Glomerular endothelial cell (primary cell): ENCODE measurements at regions not wholly inside any gene's neighbourhood (a gene's known extent, or its start where the extent isn't known, plus 50 kb on each side); places are given as distances from the start of the nearest gene placed in this dataset.

Source experiments
- DNase-seq: peaks from one replicate; pipeline ENCODE4 v3.0.0-alpha.2; 2011; ENCODE audit warnings: low read depth, low spot score; ENCODE audit errors: extremely low read depth

DNA sequence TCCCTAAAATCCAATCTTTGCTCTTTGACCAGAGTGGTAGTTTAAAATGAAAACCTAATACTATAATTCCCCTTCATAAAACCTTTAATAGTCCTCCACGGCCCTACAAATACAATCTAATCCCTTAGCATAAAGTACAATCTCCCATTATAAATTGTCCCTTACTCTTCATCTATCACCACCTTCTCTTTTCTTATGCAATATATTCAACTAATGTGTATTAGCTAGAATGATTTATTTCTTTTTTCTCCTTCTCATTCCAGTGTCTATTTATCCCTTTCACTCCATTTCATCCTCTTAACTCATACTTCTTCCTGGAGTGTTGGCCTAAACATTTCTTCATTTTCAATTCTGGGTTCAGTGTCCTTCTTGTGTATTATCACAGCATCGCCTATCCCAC is 872.1 kb upstream of the PCDH20 start:
- DNase-seq = no peak

DNA sequence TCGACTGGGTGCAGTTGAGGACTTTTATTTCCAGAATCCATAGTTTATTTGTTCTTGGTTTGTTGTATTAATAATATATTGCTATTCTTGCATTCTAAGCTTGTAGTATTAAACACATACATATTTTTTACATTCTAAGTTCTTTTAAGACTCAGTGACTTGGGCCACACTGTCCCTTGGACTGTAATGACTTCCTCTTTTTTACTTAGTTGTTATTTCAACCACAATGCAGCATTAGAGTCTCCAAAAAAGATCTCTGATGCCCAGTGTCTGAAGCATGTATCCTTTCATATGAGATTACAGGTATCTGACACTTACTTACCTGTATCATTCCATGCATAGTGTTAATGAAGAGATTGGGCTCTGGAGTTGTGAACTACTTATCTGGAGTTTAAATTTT is 864.9 kb upstream of the PCDH20 start:
- DNase-seq = no peak

DNA sequence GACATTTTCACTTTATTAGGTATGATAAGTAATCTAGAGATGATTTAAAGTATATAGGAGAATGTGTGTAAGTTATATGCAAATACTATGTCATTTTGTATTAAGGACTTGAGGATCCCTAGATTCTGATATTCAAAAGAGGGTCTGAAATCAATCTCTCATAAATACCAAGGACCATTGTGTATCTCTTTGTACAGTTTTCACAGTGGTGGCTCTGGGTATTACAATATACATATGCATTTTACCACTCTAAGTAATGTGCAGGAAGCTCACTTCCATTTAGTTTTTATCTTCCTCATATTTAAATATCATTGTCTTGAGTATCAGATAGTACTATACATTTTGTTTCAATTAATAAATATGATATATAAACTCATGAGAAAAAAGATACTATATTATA is 862.6 kb upstream of the PCDH20 start:
- DNase-seq = no peak

DNA sequence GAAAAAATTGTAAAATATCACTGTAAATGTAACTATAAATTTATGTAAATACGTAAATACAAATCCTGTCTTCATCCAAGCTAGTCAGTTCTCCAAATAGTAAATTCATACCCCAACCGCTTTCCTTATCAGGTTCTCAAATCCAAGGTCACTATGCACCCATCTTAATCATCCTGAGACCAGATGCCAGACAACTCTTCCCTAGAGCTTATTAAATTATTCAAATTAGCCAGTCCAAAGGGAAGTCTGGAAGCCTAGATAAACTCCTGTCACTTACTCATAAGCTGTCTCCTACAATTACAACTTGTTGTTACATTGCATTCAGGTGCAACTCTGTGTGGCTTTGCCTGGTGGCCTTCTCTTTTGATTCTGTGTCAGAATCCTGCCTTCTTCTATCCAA is 836.1 kb upstream of the PCDH20 start:
- no peak for DNase-seq

DNA sequence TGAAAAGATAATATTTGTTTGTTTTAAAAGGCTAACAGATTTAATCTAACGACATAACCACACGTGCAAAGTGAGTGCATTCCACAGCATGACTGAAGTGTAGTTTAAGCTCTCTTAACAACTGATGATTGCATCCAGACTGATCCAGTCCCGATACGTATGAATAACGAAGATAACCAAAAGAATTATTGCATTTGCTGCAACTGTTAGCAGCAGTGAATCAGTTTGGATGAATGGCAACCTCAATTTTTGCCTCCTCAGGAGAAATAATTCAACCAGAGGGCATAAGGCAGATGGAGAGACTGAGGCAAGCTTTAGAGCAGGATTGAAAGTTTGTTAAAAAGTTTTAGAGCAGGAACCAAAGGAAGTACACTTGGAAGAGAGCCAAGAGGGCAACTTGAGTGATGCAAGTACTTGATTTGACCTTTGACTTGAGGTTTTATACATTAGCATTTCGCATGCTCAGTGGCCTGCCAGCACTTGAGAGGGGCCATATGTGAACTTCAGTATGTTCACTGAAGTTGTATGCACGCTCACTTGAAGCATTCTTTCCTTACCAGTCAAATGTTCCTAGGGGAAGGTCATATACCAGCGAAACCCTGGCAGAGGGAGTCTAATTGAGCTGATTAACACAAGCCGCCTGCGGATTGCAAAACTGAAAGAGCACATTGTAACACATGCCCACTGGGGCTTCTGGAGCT is 835.0 kb upstream of the PCDH20 start:
- no peak for DNase-seq

DNA sequence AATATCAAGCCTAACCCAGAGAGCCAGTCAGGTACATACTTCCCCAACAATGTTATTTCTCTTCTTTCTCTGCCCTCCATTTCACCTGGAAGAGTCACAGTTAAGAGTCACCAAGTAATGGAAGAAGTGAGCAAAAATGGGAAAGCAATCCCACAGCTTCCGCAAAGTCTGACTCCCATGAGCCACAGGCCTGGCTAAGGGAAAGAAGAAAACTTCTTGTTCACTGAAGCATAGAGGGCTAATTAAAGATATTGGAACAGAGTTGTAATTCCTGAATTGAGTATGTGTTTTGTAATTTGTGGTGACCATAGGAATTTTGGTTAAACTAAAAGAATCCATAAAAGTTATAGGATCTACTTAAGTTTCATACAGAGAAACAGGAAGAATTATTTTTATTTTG is 830.9 kb upstream of the PCDH20 start:
- no peak for DNase-seq

DNA sequence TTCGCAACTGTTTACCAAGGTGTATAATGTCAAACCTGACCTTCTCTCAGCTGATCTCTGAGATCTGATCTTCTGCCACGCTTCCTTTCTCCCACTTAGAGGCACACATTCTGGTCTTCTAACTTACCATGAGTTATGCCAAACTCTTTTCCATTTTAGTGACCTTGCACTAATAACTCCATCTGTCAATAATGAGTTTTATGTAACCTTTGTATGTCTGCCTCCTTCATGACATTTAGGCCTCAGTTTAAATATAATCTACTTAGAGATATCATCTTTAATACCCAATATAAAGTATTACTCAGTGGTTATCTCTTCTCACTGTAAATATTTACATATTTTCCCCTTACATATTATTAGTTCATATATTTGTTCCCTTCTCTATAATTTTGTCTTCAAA is 827.5 kb upstream of the PCDH20 start:
- no peak for DNase-seq

DNA sequence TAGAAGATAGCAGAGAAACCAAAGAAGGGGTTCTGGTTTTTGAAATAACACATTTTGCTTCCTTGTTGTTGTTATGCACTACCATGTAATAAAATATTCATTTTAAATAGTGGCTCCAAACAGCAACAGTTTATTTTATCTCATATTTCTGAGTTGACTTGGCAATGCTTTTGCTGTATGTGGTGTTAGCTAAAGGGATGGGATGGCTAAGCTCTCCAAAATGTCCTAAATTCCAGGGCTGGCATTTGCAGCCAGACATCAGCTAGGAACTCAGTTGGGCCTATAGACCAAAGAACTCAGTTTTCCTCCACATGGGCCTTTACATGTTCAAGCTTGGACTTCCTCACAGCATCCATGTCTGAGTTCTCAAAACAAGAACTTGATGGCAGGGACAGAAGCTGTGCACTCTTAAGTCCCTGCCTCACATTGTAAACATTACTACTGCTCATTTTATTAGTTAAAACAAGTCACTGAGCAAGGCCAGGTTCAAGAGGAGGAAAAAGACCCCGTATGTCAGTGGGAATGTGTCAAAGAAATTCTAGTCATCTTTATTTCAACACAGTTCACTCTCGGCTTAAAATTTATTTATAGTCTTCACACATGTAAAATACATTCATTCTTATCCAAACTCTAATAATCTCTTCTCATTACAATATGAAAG is 819.3 kb upstream of the PCDH20 start:
- no peak for DNase-seq

DNA sequence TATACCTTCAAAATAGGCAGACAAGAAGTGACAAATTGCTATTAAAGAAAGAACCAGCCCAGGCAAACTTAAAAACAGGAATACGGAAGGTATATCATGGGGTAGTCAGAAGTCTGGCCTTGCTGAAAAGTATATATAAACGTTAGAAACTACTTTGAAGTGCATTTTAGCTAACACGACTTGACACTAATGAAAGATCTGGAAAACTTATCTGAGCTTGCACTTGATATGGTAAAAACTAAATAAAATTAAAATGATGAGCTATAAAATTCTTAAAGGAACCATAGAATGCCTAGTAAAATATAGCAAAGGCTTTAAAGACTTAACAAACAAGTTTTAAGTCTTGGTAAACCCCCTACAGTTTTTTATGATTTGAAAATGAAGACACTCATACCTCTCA is 795.3 kb upstream of the PCDH20 start:
- no peak for DNase-seq

DNA sequence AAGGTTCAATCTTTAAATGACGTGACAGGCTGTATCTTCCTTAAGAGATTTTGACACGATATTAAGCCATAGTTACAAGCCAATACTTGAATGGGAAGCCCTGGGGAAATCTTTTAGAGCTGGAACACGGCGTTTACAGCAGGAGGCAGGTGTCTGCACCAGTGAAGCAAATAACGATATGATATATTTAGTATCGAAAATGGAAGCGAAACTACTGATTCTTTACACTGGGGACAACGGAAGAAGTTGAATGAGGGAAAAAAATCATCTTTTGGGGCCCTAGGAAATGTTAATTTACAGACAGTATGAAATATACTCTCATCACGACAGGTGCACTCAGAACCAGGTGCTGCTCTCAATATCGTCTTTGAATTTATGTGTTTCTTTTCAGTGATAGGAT is 793.9 kb upstream of the PCDH20 start:
- DNase-seq = no peak

DNA sequence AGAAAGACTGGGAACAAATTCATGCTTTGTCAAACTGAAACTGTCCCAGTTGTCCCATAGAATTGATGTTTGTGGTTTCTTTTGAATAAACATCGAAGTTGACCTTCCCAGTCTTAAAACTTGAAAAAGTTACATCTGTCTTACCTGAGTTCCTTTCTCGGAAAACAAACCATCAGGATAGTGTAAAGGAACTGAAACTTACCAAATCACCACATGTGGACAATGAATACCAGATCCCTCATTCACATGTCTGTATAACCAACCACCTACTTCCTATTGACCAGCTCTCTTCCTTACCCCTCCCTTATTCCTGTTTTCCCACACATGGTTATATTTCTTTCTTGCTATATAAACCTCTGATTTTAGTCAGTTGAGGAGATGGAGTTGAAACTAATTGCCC is 791.7 kb upstream of the PCDH20 start:
- DNase-seq = no peak

DNA sequence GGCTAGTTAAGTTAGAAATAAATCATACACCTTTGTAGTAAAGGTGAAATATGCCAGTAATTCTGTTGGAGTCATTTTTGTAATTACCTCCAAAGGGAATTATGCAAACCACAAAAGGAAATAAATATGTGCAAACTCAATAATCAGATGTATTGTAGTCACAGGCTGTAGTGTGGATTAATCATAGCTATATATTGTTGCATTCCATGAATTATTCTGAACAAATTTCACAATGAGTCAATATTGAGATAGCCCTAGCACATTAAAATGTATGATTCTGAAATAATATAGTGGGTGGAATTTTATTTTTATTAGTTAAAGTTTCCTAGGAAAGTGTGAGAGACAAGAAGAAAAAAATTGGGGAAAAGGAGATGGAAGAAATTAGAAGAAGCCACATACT is 790.5 kb upstream of the PCDH20 start:
- no peak for DNase-seq

DNA sequence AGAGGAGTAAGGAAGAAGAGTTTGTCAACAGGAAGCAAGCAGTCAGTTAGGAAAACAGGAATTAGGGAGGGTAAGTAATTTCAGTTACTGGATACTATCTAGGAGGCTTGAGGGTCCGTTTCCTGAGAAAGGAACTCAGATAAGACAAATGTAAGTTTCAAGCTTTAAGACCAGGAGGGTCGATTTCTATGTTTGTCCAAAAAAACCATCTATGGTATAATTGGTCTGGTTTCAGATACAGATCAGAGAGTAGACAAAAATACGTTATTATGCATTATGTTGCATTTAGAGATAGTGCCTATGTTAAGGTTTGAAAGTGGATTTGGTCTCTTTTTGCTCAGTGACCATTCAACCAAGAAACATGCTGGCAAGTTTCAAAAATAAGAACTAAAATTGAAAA is 789.6 kb upstream of the PCDH20 start:
- no peak for DNase-seq

DNA sequence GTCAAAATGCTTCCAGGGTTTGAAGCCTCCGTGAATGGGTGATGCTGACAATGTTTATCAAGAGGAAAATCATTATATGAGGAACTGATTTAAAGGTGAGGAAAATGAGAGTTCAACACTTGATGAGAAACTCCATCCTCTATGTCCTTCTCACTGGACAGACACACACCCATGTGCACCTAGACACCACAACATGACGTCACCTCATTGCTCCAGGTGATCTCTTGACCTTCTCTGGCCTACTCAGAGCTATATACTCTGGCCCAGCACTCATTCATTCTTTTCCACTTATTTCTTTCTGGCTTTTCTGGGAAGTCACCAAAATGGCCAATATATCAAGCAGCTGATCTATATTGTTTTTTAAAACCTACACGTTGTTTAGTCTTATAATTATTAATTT is 778.7 kb upstream of the PCDH20 start:
- no peak for DNase-seq

DNA sequence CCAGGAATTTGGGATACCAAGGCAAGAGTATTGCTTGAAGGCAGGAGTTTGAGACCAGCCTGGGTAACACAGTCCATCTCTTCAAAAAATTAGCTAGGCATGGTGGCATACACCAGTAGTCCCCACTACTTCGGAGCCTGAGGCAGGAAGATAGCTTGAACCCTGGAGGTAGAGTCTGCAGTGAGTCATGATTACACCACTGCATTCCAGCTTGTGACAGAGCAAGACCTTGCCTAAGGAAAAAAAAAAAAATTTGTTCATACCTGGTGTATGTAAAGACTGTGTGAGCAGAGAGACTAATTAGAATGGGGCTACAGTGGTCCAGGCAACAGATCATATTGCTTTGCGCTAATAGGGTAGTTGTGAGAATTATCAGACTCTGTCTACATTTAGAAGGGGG is 778.3 kb upstream of the PCDH20 start:
- no peak for DNase-seq

DNA sequence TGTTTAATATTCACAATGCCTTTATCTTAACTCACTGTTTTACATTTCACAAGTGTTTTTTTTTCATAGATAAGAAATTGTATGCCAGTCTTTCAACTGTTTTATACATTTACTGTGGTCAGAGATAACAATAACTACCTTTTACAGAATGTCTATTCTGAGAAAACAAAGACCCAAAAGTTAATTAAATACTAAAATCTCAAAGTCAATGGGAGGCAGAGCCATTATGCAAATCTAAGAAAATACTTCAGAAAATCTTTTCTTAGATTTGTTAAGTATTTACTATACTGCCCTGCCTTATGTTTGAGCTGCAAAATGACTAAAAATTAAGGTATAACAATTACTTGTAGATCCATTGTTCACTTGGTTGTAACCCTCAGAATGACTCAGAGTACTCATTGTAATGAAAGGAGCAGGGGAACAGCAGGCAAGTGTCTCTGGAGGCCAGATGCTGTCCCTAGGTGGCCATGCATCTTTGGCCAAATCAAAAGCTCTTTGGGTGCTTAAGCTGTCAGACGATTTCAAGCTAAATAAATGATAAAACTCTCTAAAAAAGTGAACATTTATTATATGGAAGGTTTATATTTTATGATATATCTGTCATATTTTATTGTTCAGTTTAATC is 770.1 kb upstream of the PCDH20 start:
- DNase-seq = no peak

DNA sequence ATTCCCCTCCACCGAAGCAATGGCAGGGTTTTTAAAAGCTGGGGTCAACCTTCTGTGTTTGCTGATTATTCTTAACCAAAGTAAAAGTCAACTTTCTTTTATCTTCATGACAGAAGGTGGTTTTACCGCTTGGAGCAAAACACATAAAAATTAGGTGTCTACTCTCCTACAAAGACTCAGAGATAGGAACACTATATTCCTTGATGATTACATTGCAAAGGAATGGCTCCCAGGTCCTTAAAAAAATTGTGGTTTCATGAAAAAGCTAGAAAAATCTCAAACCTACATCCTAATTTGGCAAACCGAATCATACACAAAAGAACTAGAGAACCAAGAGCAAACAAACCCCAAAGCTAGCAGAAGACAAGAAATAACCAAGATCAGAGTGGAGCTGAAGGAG is 760.4 kb upstream of the PCDH20 start:
- no peak for DNase-seq

DNA sequence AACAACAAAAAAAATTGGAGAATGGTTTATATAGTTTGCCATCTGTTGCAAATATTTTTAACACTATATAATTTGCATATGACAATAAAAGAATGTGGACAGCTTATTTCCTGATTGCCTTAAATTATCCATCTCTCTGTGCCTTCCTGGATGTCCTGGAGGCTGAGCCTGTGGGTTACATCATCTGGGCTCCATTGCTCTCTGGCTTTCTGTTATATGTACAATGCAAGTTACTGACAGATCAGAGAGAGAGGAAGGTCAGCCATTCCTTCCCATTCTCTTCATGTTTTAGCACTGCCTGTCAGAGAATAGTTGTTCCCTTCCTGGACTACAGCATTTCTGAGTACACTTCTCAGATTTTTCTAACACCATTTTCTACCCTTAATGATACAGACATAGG is 758.3 kb upstream of the PCDH20 start:
- DNase-seq = no peak

DNA sequence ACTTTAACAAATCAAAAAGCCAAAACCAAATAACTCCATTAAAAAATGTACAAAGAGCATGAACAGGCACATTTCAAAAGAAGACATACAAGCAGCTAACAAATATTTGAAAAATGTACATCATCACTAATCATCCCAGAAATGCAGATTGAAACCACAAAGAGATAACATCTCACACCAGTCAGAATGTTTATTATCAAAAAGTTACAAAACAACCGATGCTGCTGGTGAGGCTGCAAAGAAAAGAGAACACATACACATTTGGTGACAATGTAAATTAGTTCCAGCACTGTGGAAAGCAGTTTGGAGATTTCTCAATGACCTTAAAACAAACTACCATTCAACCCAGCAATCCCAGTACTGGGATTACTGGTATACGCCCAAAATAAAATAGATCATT is 756.0 kb upstream of the PCDH20 start:
- DNase-seq = no peak

DNA sequence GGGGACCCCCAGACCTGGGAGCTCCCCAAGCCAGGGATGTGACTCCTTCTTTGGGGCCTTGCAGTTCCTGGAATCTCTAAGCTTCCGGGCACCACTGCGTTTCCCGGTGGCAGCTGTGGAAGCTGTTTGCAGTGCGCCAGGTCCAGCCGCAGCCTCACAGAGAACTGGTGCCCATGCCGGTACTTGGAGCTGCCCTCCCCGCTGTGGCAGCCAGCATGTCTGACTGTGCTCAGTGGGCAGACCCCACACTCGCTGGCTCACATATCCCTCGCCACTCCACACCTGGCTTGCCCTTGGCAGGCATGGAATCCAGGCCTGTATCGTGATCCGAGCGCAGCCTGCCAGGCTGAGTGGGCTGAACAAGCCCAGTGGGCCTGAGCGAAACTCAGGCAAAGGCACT is 753.2 kb upstream of the PCDH20 start:
- no peak for DNase-seq

DNA sequence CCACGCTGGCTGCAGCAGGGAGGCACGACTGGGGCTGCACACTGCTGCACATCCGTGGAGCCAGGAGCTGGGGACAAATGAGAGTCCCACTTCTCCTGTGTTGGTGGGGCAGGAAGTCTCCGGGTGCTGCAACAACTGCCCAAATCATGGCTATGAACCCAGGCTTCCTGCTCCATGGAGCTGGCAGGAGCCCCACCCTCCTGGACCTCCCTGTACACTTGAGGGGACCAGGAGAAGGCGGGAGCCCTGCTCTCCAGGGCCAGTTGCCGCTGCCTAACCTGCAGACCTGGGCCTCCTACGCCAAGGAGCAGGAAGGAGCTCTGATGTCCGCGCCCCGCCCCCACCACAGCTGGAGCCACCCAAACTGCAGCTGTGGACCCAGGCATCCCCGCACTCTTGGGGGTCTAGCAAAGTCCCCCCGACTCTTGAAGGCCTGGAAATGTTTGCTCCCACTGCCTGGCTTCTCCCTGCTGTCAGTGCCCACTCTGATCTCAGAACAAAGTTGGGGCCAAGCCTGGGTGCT is 752.1 kb upstream of the PCDH20 start:
- no peak for DNase-seq

DNA sequence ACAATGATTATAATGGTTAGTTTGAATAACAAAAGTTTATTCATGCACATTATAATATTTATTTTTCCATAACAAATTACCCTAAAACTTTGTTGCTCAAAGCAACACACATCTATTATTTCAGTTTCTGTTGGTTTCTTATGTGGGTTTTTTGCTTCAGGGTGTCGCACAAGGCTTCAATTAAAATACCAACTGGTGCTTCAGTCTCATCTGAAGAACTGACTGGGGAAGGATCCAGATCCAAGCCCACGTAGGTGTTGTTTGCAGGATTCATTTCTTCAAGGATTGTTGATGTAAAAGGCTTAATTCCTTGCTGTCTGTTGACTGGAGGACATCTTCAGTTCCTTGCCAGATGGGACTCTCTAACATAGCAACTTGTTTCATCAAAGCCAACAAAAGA is 747.2 kb upstream of the PCDH20 start:
- no peak for DNase-seq
